ENCODE measurements at regions not wholly inside any gene's neighbourhood (a gene's known extent, or its start where the extent isn't known, plus 50 kb on each side); places are given as distances from the start of the nearest gene placed in this dataset.

DNA sequence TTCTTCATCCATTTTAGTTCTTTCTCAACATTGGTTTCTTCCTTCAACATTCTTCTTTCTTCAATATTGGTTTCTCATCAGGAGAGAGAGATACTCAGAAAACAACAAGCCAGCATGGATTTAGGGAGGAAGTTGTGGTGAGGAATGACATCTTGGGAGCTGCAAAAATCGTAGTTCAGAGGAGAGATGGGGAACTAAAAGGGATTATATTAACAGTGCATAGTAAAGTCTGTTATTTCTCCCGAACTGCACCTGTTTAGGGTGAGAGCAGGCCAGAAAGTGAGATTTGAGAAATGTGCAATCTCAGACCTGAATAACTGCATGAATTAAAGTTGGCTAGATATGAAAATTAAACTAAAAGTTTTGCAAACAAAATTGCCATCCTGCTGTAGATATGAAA lies 94.5 kb downstream of the CASP12 start:
- ATAC-seq (ENCODE audit: insufficient number of reproducible peaks, low FRiP score, low read depth) (no peak), DNase-seq (ENCODE audit: low spot score) (no peak)
- TF ChIP-seq, protein P1, sequence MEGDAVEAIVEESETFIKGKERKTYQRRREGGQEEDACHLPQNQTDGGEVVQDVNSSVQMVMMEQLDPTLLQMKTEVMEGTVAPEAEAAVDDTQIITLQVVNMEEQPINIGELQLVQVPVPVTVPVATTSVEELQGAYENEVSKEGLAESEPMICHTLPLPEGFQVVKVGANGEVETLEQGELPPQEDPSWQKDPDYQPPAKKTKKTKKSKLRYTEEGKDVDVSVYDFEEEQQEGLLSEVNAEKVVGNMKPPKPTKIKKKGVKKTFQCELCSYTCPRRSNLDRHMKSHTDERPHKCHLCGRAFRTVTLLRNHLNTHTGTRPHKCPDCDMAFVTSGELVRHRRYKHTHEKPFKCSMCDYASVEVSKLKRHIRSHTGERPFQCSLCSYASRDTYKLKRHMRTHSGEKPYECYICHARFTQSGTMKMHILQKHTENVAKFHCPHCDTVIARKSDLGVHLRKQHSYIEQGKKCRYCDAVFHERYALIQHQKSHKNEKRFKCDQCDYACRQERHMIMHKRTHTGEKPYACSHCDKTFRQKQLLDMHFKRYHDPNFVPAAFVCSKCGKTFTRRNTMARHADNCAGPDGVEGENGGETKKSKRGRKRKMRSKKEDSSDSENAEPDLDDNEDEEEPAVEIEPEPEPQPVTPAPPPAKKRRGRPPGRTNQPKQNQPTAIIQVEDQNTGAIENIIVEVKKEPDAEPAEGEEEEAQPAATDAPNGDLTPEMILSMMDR (IDR thresholded peaks at IDR 0.05), result no peak
- Histone ChIP-seq H3K36me3 (no peaks in the 10 kb centered on the region), H3K27ac (no peak overlapping the region), H3K9me3 (no peaks in the 10 kb centered on the region), H3K4me3 (no peak overlapping the region), H3K4me1 (ENCODE audit: control insufficient read depth in 1 of 2, low read depth in 2 of 2) (no peaks in the 10 kb centered on the region), H3K27me3 (replicated peaks; ENCODE audit: insufficient read depth) (no peaks in the 10 kb centered on the region)

DNA sequence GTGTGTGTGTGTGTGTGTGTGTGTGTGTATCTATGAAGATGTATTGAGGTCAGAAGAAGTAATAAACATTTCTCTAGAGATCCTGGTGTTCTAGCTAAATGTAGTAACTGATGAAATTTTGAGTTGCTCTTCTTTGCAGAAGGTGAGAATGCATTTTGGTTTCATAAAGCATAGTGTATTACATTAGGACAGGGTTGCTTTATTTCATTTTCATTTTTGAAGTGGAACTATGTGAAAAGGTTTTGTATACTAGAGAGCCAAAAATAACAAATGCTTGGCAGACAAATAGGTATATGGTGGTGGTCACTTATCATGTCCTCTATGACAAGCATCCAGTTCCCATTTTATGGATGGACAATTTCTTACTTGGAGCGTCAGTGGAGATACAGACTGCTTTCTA lies 99.0 kb downstream of the CASP12 start:
- Histone ChIP-seq H3K36me3 (no peaks in the 10 kb centered on the region), H3K9me3 (no peaks in the 10 kb centered on the region), H3K4me1 (ENCODE audit: control insufficient read depth in 1 of 2, low read depth in 2 of 2) (no peaks in the 10 kb centered on the region), H3K4me3 (no peak overlapping the region), H3K27ac (no peak overlapping the region), H3K27me3 (replicated peaks; ENCODE audit: insufficient read depth) (no peaks in the 10 kb centered on the region)
- TF ChIP-seq, protein P1 (IDR thresholded peaks at IDR 0.05), result no peak
- ATAC-seq (ENCODE audit: insufficient number of reproducible peaks, low FRiP score, low read depth) (no peak), DNase-seq (ENCODE audit: low spot score) (no peak)

DNA sequence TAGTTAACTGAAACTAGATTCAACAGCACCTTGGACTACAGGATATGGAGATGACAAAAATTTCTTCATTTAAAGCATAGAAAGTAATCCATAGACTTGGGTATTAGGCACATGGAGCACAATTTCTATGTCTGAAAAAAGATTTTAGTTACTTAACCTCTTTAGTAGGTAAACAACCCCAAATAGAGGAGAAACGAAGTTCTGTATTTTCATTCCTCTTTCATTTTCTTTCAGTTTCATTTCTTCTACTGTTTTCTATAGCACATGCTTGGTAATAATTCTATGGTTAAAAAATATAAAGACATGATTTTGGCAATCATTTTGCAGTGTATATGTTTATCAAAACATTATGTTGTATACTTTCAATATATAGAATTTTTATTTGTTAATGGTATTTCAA lies 99.5 kb downstream of the CASP12 start:
- ATAC-seq (ENCODE audit: insufficient number of reproducible peaks, low FRiP score, low read depth) (no peak), DNase-seq (ENCODE audit: low spot score) (no peak)
- H3K36me3 ChIP-seq, result no peaks in the 10 kb centered on the region
- TF ChIP-seq, protein P1 (IDR thresholded peaks at IDR 0.05), result no peak
- no peaks in the 10 kb centered on the region for H3K27me3 ChIP-seq (replicated peaks; ENCODE audit: insufficient read depth)
- H3K27ac ChIP-seq, result no peak overlapping the region
- no peaks in the 10 kb centered on the region for H3K4me1 ChIP-seq (ENCODE audit: control insufficient read depth in 1 of 2, low read depth in 2 of 2)
- no peaks in the 10 kb centered on the region for H3K9me3 ChIP-seq
- H3K4me3 ChIP-seq, result peak overlapping the region; percentile 51

DNA sequence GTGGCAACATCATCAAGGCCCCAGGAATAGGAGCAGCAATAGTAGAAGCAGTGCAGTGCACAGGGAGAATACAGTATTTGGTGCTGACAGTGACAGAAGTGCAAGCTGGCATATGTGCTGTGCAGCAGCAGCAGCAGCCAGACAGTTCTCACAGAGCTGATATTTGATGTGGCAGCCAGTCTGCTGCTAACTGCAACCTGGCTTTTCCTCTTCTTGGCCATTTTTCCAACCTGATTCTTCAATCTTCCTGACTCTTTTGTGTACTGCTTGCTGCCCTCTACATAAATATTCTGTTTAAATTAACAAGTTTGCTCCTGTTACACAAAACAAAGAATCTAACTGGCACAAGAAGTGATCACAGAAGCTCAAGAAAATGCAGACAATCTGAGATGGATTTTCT lies 102.0 kb downstream of the CASP12 start:
- H3K27ac ChIP-seq, result no peak overlapping the region
- H3K4me3 ChIP-seq, result no peak overlapping the region
- no peaks in the 10 kb centered on the region for H3K27me3 ChIP-seq (replicated peaks; ENCODE audit: insufficient read depth)
- TF ChIP-seq, protein P1 (IDR thresholded peaks at IDR 0.05), result no peak
- H3K9me3 ChIP-seq, result no peaks in the 10 kb centered on the region
- DNase-seq (ENCODE audit: low spot score) (no peak), ATAC-seq (ENCODE audit: insufficient number of reproducible peaks, low FRiP score, low read depth) (no peak)
- H3K4me1 ChIP-seq (ENCODE audit: control insufficient read depth in 1 of 2, low read depth in 2 of 2), result no peaks in the 10 kb centered on the region
- H3K36me3 ChIP-seq, result no peaks in the 10 kb centered on the region

DNA sequence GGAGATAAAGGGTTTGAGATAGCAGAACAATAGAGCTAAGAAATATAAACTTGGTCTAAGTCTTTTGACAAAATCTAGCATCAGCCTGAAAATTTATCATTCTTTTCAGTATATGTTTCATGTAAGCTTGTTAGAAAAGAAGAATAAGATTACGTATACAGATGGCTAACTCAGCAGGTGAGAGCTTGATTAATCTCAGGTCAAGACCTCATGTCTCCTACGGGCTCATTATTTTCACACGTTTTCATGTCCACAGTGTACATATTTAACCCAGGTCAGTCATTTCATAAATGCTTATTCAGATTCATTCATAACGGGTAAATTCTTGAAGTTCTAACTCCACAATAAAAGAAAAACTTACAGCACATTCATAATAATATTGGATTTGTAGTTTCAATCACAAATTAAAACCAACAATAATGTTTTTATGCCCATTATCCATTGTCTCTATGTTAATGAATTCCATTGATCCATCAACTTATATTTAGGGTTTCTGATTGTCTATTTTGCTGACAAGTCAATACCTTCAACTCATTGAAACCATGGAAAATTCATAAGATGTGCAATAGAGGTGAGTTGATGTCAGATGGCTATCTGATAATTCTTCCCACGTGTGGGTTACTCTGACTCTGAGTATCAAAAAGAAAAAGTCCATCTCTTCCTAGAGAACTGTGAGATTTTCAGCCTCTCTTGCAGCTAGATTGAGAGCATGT lies 102.6 kb downstream of the CASP12 start:
- TF ChIP-seq, protein P1 (IDR thresholded peaks at IDR 0.05), result no peak
- H3K27me3 ChIP-seq (replicated peaks; ENCODE audit: insufficient read depth), result no peaks in the 10 kb centered on the region
- no peaks in the 10 kb centered on the region for H3K9me3 ChIP-seq

More for the DNA sequence above, 102.6 kb downstream of the CASP12 start:
- DNase-seq (ENCODE audit: low spot score) (no peak), ATAC-seq (ENCODE audit: insufficient number of reproducible peaks, low FRiP score, low read depth) (no peak)
- H3K4me3 ChIP-seq, result no peak overlapping the region
- no peak overlapping the region for H3K27ac ChIP-seq
- H3K4me1 ChIP-seq (ENCODE audit: control insufficient read depth in 1 of 2, low read depth in 2 of 2), result no peaks in the 10 kb centered on the region
- no peaks in the 10 kb centered on the region for H3K36me3 ChIP-seq
